GM23248 (cell line): ENCODE measurements at regions not wholly inside any gene's neighbourhood (a gene's known extent, or its start where the extent isn't known, plus 50 kb on each side); places are given as distances from the start of the nearest gene placed in this dataset.

Experiments used
- DNase-seq: peaks from one replicate; pipeline ENCODE4 v3.0.0-alpha.2; 2015
- H2AFZ ChIP-seq: fragments of 200-600 bp; sonication (generic); 2 replicates; pipeline ENCODE4 v1.6.1; 2016; ENCODE audit warnings: antibody characterized with exemption
- H3F3A ChIP-seq: fragments of 200-600 bp; sonication (generic); 2 replicates; pipeline ENCODE4 v1.6.1; 2016; ENCODE audit warnings: mild to moderate bottlenecking, antibody characterized with exemption, mixed run types; ENCODE audit not compliant: insufficient read depth
- H3K27ac ChIP-seq: fragments of 200-600 bp; sonication (generic); 2 replicates; pipeline ENCODE4 v1.5.1; 2016; ENCODE audit warnings: mild to moderate bottlenecking
- H3K27me3 ChIP-seq: fragments of 200-600 bp; sonication (generic); replicated peaks from 2 replicates; pipeline ENCODE4 v1.6.1; 2016; ENCODE audit warnings: mild to moderate bottlenecking; ENCODE audit not compliant: insufficient read depth
- H3K36me3 ChIP-seq: fragments of 200-600 bp; sonication (generic); 2 replicates; pipeline ENCODE4 v1.6.1; 2016; ENCODE audit warnings: low read depth, mild to moderate bottlenecking
- H3K4me1 ChIP-seq: fragments of 200-600 bp; sonication (generic); 2 replicates; pipeline ENCODE4 v1.6.1; 2016; ENCODE audit warnings: mild to moderate bottlenecking; ENCODE audit not compliant: insufficient read depth
- H3K4me2 ChIP-seq: fragments of 200-600 bp; sonication (generic); one replicate; pipeline ENCODE4 v1.6.1; 2016; ENCODE audit warnings: mild to moderate bottlenecking; ENCODE audit not compliant: unreplicated experiment
- H3K4me3 ChIP-seq: fragments of 200-600 bp; sonication (generic); 2 replicates; pipeline ENCODE4 v1.5.1; 2016; ENCODE audit warnings: mild to moderate bottlenecking
- H3K79me2 ChIP-seq: fragments of 200-600 bp; sonication (generic); 2 replicates; pipeline ENCODE4 v1.6.1; 2016; ENCODE audit warnings: mild to moderate bottlenecking; ENCODE audit not compliant: insufficient read depth
- H3K9ac ChIP-seq: fragments of 200-600 bp; sonication (generic); 2 replicates; pipeline ENCODE4 v1.6.1; 2016; ENCODE audit warnings: mild to moderate bottlenecking
- H3K9me2 ChIP-seq: fragments of 200-600 bp; sonication (generic); 2 replicates; pipeline ENCODE4 v1.6.1; 2016; ENCODE audit warnings: mixed run types, mild to moderate bottlenecking, moderate library complexity; ENCODE audit not compliant: insufficient read depth
- H3K9me3 ChIP-seq: fragments of 200-600 bp; sonication (generic); one replicate; pipeline ENCODE4 v1.6.1; 2017; ENCODE audit warnings: low read depth
- H4K20me1 ChIP-seq: fragments of 200-600 bp; sonication (generic); 2 replicates; pipeline ENCODE4 v1.6.0; 2016; ENCODE audit not compliant: insufficient read depth
- EZH2 ChIP-seq: fragments of 200-600 bp; sonication (generic); IDR thresholded peaks from 2 replicates; pipeline ENCODE4 v1.6.1; 2018; ENCODE audit warnings: antibody characterized with exemption, mild to moderate bottlenecking; ENCODE audit not compliant: insufficient read depth, poor library complexity, severe bottlenecking
- EZH2phosphoT487 ChIP-seq: fragments of 200-600 bp; sonication (generic); IDR thresholded peaks from 2 replicates; pipeline ENCODE4 v1.6.1; 2018; ENCODE audit warnings: antibody characterized with exemption, moderate library complexity, mild to moderate bottlenecking, low read depth; ENCODE audit not compliant: insufficient read depth
- WGBS, 2 experiments: methylation state at CpG; one replicate each; pipeline ENCODE4 v1.1.6; 2015 to 2017; ENCODE audit warnings: low lambda C conversion rate in 2 of 2, low coverage in 1 of 2; ENCODE audit errors: missing lambda C conversion rate in 2 of 2; 5-methylcytosine and 5-hydroxymethylcytosine counted together
- in situ Hi-C: fragments of 300-500 bp; cut with MboI; formaldehyde crosslinking; loops from 2 replicates; pipeline ENCODE4 v1.15.0; 2020

DNA sequence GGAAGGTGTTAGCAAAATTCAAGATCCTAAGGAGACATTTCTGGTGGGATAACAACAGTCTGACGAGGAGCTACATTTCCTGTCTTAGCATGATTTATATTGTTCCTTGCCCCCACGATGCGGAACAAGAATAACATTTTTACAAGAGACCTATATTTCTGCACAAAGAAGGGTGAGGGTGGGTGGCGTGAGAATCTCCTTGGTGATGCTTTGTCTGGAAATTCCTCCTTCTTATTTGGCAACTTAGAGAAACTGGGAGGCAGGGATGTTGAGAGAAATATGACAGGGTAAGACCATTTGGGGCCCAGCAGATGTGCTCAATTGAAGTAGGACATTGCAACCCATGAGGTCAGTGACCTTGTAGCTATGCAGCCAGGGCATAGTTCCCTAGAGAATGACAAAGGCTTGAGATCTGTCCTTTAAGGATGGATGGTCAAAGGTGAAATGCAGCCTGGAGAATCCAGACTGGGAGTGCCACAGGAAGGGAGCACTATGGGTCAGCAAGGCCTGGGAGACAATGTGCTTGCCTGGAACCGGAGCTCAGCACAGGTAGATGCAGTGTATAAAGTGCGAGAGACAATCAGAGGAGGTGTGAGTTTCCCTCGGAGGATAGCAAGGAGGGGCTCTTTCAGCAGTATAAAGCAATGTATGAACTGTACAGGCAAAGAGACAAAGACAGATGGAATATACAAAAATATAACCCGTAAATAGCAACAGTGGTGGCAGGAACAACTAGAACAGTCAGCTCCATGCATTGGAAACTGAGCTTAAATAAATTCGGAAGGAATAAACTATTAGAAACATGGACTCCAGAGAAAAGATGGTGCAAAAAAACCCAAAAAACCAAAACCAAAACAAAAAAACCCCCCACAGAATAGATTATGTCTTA, 317.6 kb upstream of the TBL1XR1 start:
- Histone ChIP-seq H3K4me3 (no peak overlapping the region), H3F3A (no peaks in the 10 kb centered on the region), H3K4me1 (peaks cover 12% of the 10 kb centered on the region), H4K20me1 (no peaks in the 10 kb centered on the region), H3K9me3 (no peaks in the 10 kb centered on the region), H2AFZ (no peak overlapping the region), H3K36me3 (no peaks in the 10 kb centered on the region), H3K27me3 (no peaks in the 10 kb centered on the region), H3K79me2 (no peaks in the 10 kb centered on the region), H3K4me2 (no peak overlapping the region), H3K9ac (no peak overlapping the region), H3K9me2 (no peaks in the 10 kb centered on the region), H3K27ac (no peak overlapping the region)
- TF ChIP-seq EZH2, result no peak
- TF ChIP-seq EZH2phosphoT487, result no peak
- in situ Hi-C loops, result no loop called here
- 92 to 94% methylated on average over 9 of the region's 9 CpGs for WGBS, 2 experiments
- no peak for DNase-seq

GRCh38 chr3:177515786-177516157, 318.5 kb upstream of the TBL1XR1 start:
- no peak for TF ChIP-seq EZH2phosphoT487
- no peak for TF ChIP-seq EZH2
- WGBS, 2 experiments, result 97% methylated on average over 3 of the region's 3 CpGs
- no peaks in the 10 kb centered on the region for H3K36me3 ChIP-seq
- no peaks in the 10 kb centered on the region for H4K20me1 ChIP-seq
- no peak overlapping the region for H3K27ac ChIP-seq
- H3K27me3 ChIP-seq, result no peaks in the 10 kb centered on the region
- no peaks in the 10 kb centered on the region for H3K9me2 ChIP-seq
- peak overlapping the region; percentile 18; the same call in 1 of the 2 replicates for H2AFZ ChIP-seq
- H3K4me1 ChIP-seq, result peaks cover 12% of the 10 kb centered on the region
- no peak for DNase-seq
- no peak overlapping the region for H3K9ac ChIP-seq
- in situ Hi-C loops, result no loop called here
- no peaks in the 10 kb centered on the region for H3K9me3 ChIP-seq
- H3K4me3 ChIP-seq, result no peak overlapping the region
- H3K79me2 ChIP-seq, result no peaks in the 10 kb centered on the region
- no peak overlapping the region for H3K4me2 ChIP-seq
- H3F3A ChIP-seq, result no peaks in the 10 kb centered on the region

- Histone ChIP-seq H3K27me3 (no peaks in the 10 kb centered on the region), H3F3A (no peaks in the 10 kb centered on the region), H4K20me1 (no peaks in the 10 kb centered on the region), H3K4me1 (peaks cover 12% of the 10 kb centered on the region), H3K9me3 (no peaks in the 10 kb centered on the region), H3K4me2 (no peak overlapping the region), H3K4me3 (no peak overlapping the region), H3K27ac (no peak overlapping the region), H3K9ac (no peak overlapping the region), H2AFZ (peak overlapping the region; percentile 18; the same call in 1 of the 2 replicates), H3K9me2 (no peaks in the 10 kb centered on the region), H3K36me3 (no peaks in the 10 kb centered on the region), H3K79me2 (no peaks in the 10 kb centered on the region)
- TF ChIP-seq EZH2phosphoT487 (no peak), EZH2 (no peak)
- in situ Hi-C loops, result no loop called here
- WGBS, 2 experiments, result 78 to 86% methylated on average over 14 of the region's 14 CpGs
- DNase-seq, result peak; percentile 39
These were observed 319.1 kb upstream of the TBL1XR1 start for GRCh38 chr3:177516158-177517011.

DNA sequence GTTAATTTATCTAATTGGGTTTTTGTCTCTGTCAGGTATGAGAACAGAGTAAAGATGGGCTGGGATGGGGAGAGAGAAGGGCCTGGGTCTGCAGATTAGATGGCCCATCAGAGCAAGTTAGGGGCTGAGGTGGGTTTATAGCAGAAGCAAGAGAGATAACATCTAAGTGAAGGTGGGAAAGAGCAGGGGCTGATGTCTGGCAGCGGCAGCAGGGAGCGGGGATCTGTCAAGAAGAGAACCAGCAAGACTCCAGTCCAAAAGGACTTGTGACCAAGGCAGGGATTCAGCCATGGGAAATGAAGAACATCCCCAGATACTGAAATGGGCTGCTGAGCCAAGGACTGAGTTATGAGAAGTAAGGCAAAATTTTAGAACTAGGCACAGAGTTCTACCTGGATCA, 320.6 kb upstream of the TBL1XR1 start:
- Histone ChIP-seq H3K4me3 (no peak overlapping the region), H3K4me1 (peaks cover 12% of the 10 kb centered on the region), H3K27me3 (no peaks in the 10 kb centered on the region), H3K9ac (no peak overlapping the region), H3K79me2 (no peaks in the 10 kb centered on the region), H3F3A (no peaks in the 10 kb centered on the region), H3K36me3 (no peaks in the 10 kb centered on the region), H3K4me2 (no peak overlapping the region), H4K20me1 (no peaks in the 10 kb centered on the region), H3K9me2 (no peaks in the 10 kb centered on the region), H3K9me3 (no peaks in the 10 kb centered on the region), H2AFZ (no peak overlapping the region), H3K27ac (no peak overlapping the region)
- WGBS, 2 experiments, result 97 to 100% methylated on average over 2 of the region's 2 CpGs
- in situ Hi-C loops, result no loop called here
- no peak for DNase-seq
- TF ChIP-seq EZH2phosphoT487 (no peak), EZH2 (no peak)
